NCI-H1092 treated with DMSO at 0.1 percent for 48 hours (cell line): ENCODE measurements at regions not wholly inside any gene's neighbourhood (a gene's known extent, or its start where the extent isn't known, plus 50 kb on each side); places are given as distances from the start of the nearest gene placed in this dataset.

Source experiments
- DNase-seq: peaks from one replicate; lab custom pipeline; 2025; lab: John Stamatoyannopoulos, UW

GRCh38 chr6:22027040-22027725 lies 269.7 kb downstream of the PRL start:
- DNase-seq, result no peak

- DNase-seq, result no peak
These were observed 268.3 kb downstream of the PRL start for GRCh38 chr6:22028403-22029090.

- no peak for DNase-seq
These were observed 267.7 kb downstream of the PRL start for GRCh38 chr6:22029171-22029570.

GRCh38 chr6:22030730-22031619 lies 265.9 kb downstream of the PRL start:
- no peak for DNase-seq

GRCh38 chr6:22035690-22036089 lies 261.1 kb downstream of the PRL start:
- no peak for DNase-seq

- DNase-seq, result peak; percentile 26
These were observed 260.6 kb downstream of the PRL start for GRCh38 chr6:22036275-22036674.

- DNase-seq, result no peak
These were observed 260.1 kb downstream of the PRL start for GRCh38 chr6:22036699-22037098.

- no peak for DNase-seq
These were observed 254.9 kb downstream of the PRL start for GRCh38 chr6:22041797-22042480.

GRCh38 chr6:22042706-22043105 lies 254.1 kb downstream of the PRL start:
- no peak for DNase-seq

- no peak for DNase-seq
These were observed 253.4 kb downstream of the PRL start for GRCh38 chr6:22043284-22043962.

GRCh38 chr6:22045261-22045912 lies 251.4 kb downstream of the PRL start:
- no peak for DNase-seq

- DNase-seq, result no peak
These were observed 247.8 kb downstream of the PRL start for GRCh38 chr6:22049002-22049401.

GRCh38 chr6:22053391-22053997 lies 243.3 kb downstream of the PRL start:
- no peak for DNase-seq

GRCh38 chr6:22056398-22056797 lies 240.4 kb downstream of the PRL start:
- DNase-seq, result no peak

- no peak for DNase-seq
These were observed 238.9 kb downstream of the PRL start for GRCh38 chr6:22057962-22058361.

- no peak for DNase-seq
These were observed 237.7 kb downstream of the PRL start for GRCh38 chr6:22059126-22059525.

GRCh38 chr6:22059946-22060345 lies 236.9 kb downstream of the PRL start:
- DNase-seq, result no peak

GRCh38 chr6:22062807-22063408 lies 233.9 kb downstream of the PRL start:
- DNase-seq, result no peak

- no peak for DNase-seq
These were observed 232.3 kb downstream of the PRL start for GRCh38 chr6:22064558-22064957.

GRCh38 chr6:22067122-22067521 lies 229.7 kb downstream of the PRL start:
- no peak for DNase-seq
